ENCODE measurements at regions not wholly inside any gene's neighbourhood (a gene's known extent, or its start where the extent isn't known, plus 50 kb on each side); places are given as distances from the start of the nearest gene placed in this dataset.

- H3K4me3 ChIP-seq (ENCODE audit: low read depth in 1 of 2, low read length in 2 of 2): no peak overlapping the region
- no peak overlapping the region for H3K9ac ChIP-seq (ENCODE audit: low read depth in 1 of 2, low read length in 2 of 2)
- no peaks in the 10 kb centered on the region for H3K27me3 ChIP-seq (ENCODE audit: control insufficient read depth in 1 of 2, insufficient read depth in 2 of 2, low read length in 2 of 2)
- H3K4me1 ChIP-seq (ENCODE audit: control insufficient read depth in 1 of 2, insufficient read depth in 2 of 2, low read length in 2 of 2): no peaks in the 10 kb centered on the region
- H3K36me3 ChIP-seq (ENCODE audit: control insufficient read depth in 1 of 2, insufficient read depth in 2 of 2, low read length in 2 of 2): no peaks in the 10 kb centered on the region
- H3K27ac ChIP-seq (ENCODE audit: low read depth, low read length): no peak overlapping the region
- H3K9me3 ChIP-seq (ENCODE audit: control insufficient read depth in 1 of 2, low read length in 2 of 2): no peaks in the 10 kb centered on the region
Measured at GRCh38 chr15:68524753-68525584, 53.8 kb upstream of the CORO2B start.

DNA sequence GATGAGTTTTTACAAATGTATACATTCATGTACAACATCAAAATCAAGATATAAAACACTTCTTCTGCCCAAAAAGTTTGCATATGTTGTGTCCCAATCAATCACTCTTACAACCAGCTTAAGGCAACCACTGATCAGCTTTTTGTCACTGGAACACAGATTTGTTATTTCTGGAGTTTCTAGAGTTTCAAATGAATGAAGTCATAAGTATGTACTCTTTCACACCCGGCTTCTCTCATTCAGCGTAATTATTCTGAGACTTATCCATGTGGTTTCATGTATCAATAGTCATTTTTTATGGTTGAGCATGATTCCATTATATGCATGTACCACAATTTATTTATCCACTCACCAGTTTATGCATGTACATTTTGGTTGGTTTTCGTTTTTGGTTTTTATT is 53.0 kb upstream of the CORO2B start:
- H3K4me3 ChIP-seq (ENCODE audit: low read depth in 1 of 2, low read length in 2 of 2): no peak overlapping the region
- no peak overlapping the region for H3K9ac ChIP-seq (ENCODE audit: low read depth in 1 of 2, low read length in 2 of 2)
- H3K9me3 ChIP-seq (ENCODE audit: control insufficient read depth in 1 of 2, low read length in 2 of 2): no peaks in the 10 kb centered on the region
- no peaks in the 10 kb centered on the region for H3K27me3 ChIP-seq (ENCODE audit: control insufficient read depth in 1 of 2, insufficient read depth in 2 of 2, low read length in 2 of 2)
- no peaks in the 10 kb centered on the region for H3K36me3 ChIP-seq (ENCODE audit: control insufficient read depth in 1 of 2, insufficient read depth in 2 of 2, low read length in 2 of 2)
- H3K27ac ChIP-seq (ENCODE audit: low read depth, low read length): no peak overlapping the region
- no peaks in the 10 kb centered on the region for H3K4me1 ChIP-seq (ENCODE audit: control insufficient read depth in 1 of 2, insufficient read depth in 2 of 2, low read length in 2 of 2)

- no peak overlapping the region for H3K27ac ChIP-seq (ENCODE audit: low read depth, low read length)
- no peak overlapping the region for H3K9ac ChIP-seq (ENCODE audit: low read depth in 1 of 2, low read length in 2 of 2)
Measured at GRCh38 chr15:68526269-68526668, 52.5 kb upstream of the CORO2B start.

GRCh38 chr15:68526784-68527183 is 52.0 kb upstream of the CORO2B start:
- H3K36me3 ChIP-seq (ENCODE audit: control insufficient read depth in 1 of 2, insufficient read depth in 2 of 2, low read length in 2 of 2): no peaks in the 10 kb centered on the region
- no peaks in the 10 kb centered on the region for H3K27me3 ChIP-seq (ENCODE audit: control insufficient read depth in 1 of 2, insufficient read depth in 2 of 2, low read length in 2 of 2)
- H3K9ac ChIP-seq (ENCODE audit: low read depth in 1 of 2, low read length in 2 of 2): no peak overlapping the region
- no peak overlapping the region for H3K27ac ChIP-seq (ENCODE audit: low read depth, low read length)
- H3K9me3 ChIP-seq (ENCODE audit: control insufficient read depth in 1 of 2, low read length in 2 of 2): peaks cover 0 to 1% of the 10 kb centered on the region in 2 donors
- no peak overlapping the region for H3K4me3 ChIP-seq (ENCODE audit: low read depth in 1 of 2, low read length in 2 of 2)
- no peaks in the 10 kb centered on the region for H3K4me1 ChIP-seq (ENCODE audit: control insufficient read depth in 1 of 2, insufficient read depth in 2 of 2, low read length in 2 of 2)

More at GRCh38 chr15:68526269-68526668, 52.5 kb upstream of the CORO2B start:
- no peaks in the 10 kb centered on the region for H3K27me3 ChIP-seq (ENCODE audit: control insufficient read depth in 1 of 2, insufficient read depth in 2 of 2, low read length in 2 of 2)
- H3K4me1 ChIP-seq (ENCODE audit: control insufficient read depth in 1 of 2, insufficient read depth in 2 of 2, low read length in 2 of 2): no peaks in the 10 kb centered on the region
- H3K9me3 ChIP-seq (ENCODE audit: control insufficient read depth in 1 of 2, low read length in 2 of 2): no peaks in the 10 kb centered on the region
- no peak overlapping the region for H3K4me3 ChIP-seq (ENCODE audit: low read depth in 1 of 2, low read length in 2 of 2)
- no peaks in the 10 kb centered on the region for H3K36me3 ChIP-seq (ENCODE audit: control insufficient read depth in 1 of 2, insufficient read depth in 2 of 2, low read length in 2 of 2)

- no peaks in the 10 kb centered on the region for H3K36me3 ChIP-seq (ENCODE audit: control insufficient read depth in 1 of 2, insufficient read depth in 2 of 2, low read length in 2 of 2)
- H3K9ac ChIP-seq (ENCODE audit: low read depth in 1 of 2, low read length in 2 of 2): no peak overlapping the region
- H3K27ac ChIP-seq (ENCODE audit: low read depth, low read length): no peak overlapping the region
- H3K9me3 ChIP-seq (ENCODE audit: control insufficient read depth in 1 of 2, low read length in 2 of 2): peaks cover 0 to 6% of the 10 kb centered on the region in 2 donors
- H3K4me3 ChIP-seq (ENCODE audit: low read depth in 1 of 2, low read length in 2 of 2): peak overlapping the region; percentile 37 to 55
- no peaks in the 10 kb centered on the region for H3K4me1 ChIP-seq (ENCODE audit: control insufficient read depth in 1 of 2, insufficient read depth in 2 of 2, low read length in 2 of 2)
- no peaks in the 10 kb centered on the region for H3K27me3 ChIP-seq (ENCODE audit: control insufficient read depth in 1 of 2, insufficient read depth in 2 of 2, low read length in 2 of 2)
Measured at GRCh38 chr15:68528626-68529290, 50.0 kb upstream of the CORO2B start.
